Keratinocyte (primary cell): ENCODE measurements at regions not wholly inside any gene's neighbourhood (a gene's known extent, or its start where the extent isn't known, plus 50 kb on each side); places are given as distances from the start of the nearest gene placed in this dataset.

Experiments
- DNase-seq: peaks from one replicate; pipeline ENCODE4 v3.0.0-alpha.2; 2011; ENCODE audit warnings: low read depth, missing footprints, low spot score
- FAIRE-seq: peaks from 2 replicates; lab custom pipeline; 2011; peaks lifted over from hg19 to GRCh38; lab: Jason Lieb, UNC
- H2AFZ ChIP-seq: 2 replicates; pipeline ENCODE4 v1.6.0; 2012; ENCODE audit warnings: low read length, control low read depth, inconsistent platforms; ENCODE audit not compliant: control insufficient read depth
- H3K27ac ChIP-seq: 2 replicates; pipeline ENCODE4 v1.5.1; 2011; ENCODE audit warnings: low read length; ENCODE audit not compliant: control insufficient read depth, insufficient read depth
- H3K27me3 ChIP-seq: 3 replicates; pipeline ENCODE4 v1.6.0; 2011; ENCODE audit warnings: low read length; ENCODE audit not compliant: control insufficient read depth, insufficient read depth; ENCODE audit errors: extremely low read depth
- H3K36me3 ChIP-seq, 2 experiments: 2 replicates in 1 of 2; 3 replicates in 1 of 2; pipeline ENCODE4 v1.5.1; 2011; ENCODE audit warnings: low read length in 2 of 2, mild to moderate bottlenecking in 1 of 2; ENCODE audit not compliant: control insufficient read depth in 2 of 2, insufficient read depth in 2 of 2; ENCODE audit errors: extremely low read depth in 1 of 2
- H3K4me1 ChIP-seq: 3 replicates; pipeline ENCODE4 v1.5.1; 2011; ENCODE audit warnings: low read length; ENCODE audit not compliant: control insufficient read depth, insufficient read depth; ENCODE audit errors: extremely low read depth
- H3K4me2 ChIP-seq: 3 replicates; pipeline ENCODE4 v1.6.0; 2011; ENCODE audit warnings: low read depth, low read length; ENCODE audit not compliant: control insufficient read depth, insufficient read depth; ENCODE audit errors: extremely low read depth
- H3K4me3 ChIP-seq, 3 experiments: fragments of 200-600 bp in 1 of 3; sonication (generic) in 1 of 3; 2 replicates in 2 of 3; 3 replicates in 1 of 3; pipeline ENCODE4 v1.5.1; 2011 to 2016; ENCODE audit warnings: low read length in 3 of 3, mild to moderate bottlenecking in 3 of 3, control low read depth in 2 of 3, inconsistent platforms in 1 of 3, low read depth in 1 of 3, mixed read lengths in 1 of 3, mixed run types in 1 of 3, moderate library complexity in 1 of 3; ENCODE audit not compliant: control insufficient read depth in 2 of 3, insufficient read depth in 2 of 3; ENCODE audit errors: extremely low read depth in 1 of 3
- H3K79me2 ChIP-seq: 2 replicates; pipeline ENCODE4 v1.6.0; 2012; ENCODE audit warnings: low read length; ENCODE audit not compliant: control insufficient read depth, insufficient read depth
- H3K9ac ChIP-seq: 3 replicates; pipeline ENCODE4 v1.6.0; 2011; ENCODE audit warnings: low read length; ENCODE audit not compliant: control insufficient read depth, insufficient read depth; ENCODE audit errors: extremely low read depth
- H3K9me1 ChIP-seq: 3 replicates; pipeline ENCODE4 v1.6.0; 2011; ENCODE audit warnings: low read length; ENCODE audit not compliant: control insufficient read depth, insufficient read depth; ENCODE audit errors: extremely low read depth
- H3K9me3 ChIP-seq: 2 replicates; pipeline ENCODE4 v1.5.1; 2012; ENCODE audit warnings: low read depth, low read length; ENCODE audit not compliant: control insufficient read depth
- H4K20me1 ChIP-seq: 3 replicates; pipeline ENCODE4 v1.6.0; 2011; ENCODE audit warnings: low read length; ENCODE audit not compliant: control insufficient read depth, insufficient read depth; ENCODE audit errors: extremely low read depth
- CTCF ChIP-seq, 3 experiments: IDR thresholded peaks in 1 of 3; conservative IDR thresholded peaks in 1 of 3; optimal IDR thresholded peaks in 1 of 3; 2 replicates in 2 of 3; 3 replicates in 1 of 3; pipeline versions ENCODE3 to v1.5.1; 2011; ENCODE audit warnings: low read length in 3 of 3, mild to moderate bottlenecking in 3 of 3, moderate library complexity in 2 of 3, control low read depth in 1 of 3, inconsistent platforms in 1 of 3; ENCODE audit not compliant: insufficient read depth in 2 of 3; ENCODE audit errors: extremely low read depth in 1 of 3
- EZH2 ChIP-seq: IDR thresholded peaks from one replicate; pipeline ENCODE4 v1.6.1; 2012; ENCODE audit warnings: inconsistent platforms, mild to moderate bottlenecking, low read length, moderate library complexity
- dilution Hi-C: fragments of 300-500 bp; cut with MboI; formaldehyde crosslinking; loops from one replicate; pipeline ENCODE4 v1.7.0; 2020; ENCODE audit warnings: low sequenced_read_pairs; ENCODE audit not compliant: extremely low pct_ligation_motif_present

GRCh38 chr20:21608777-21609176 is 94.9 kb upstream of the NKX2-2 start:
- H3K27me3 ChIP-seq: no peaks in the 10 kb centered on the region
- H3K9ac ChIP-seq: no peak overlapping the region
- H4K20me1 ChIP-seq: no peaks in the 10 kb centered on the region
- no peaks in the 10 kb centered on the region for H3K36me3 ChIP-seq
- dilution Hi-C loops: no loop called here
- no peak overlapping the region for H3K4me3 ChIP-seq
- no peak overlapping the region for H3K4me2 ChIP-seq
- no peaks in the 10 kb centered on the region for H3K9me3 ChIP-seq
- H2AFZ ChIP-seq: no peak overlapping the region
- TF ChIP-seq EZH2 (no peak), CTCF (optimal IDR thresholded peaks at IDR 0.05 in 1 of 3, IDR thresholded peaks at IDR 0.05 in 1 of 3, conservative IDR thresholded peaks at IDR 0.05 in 1 of 3; ENCODE audit: extremely low read depth in 1 of 3, insufficient read depth in 2 of 3, low read length in 3 of 3) (no peak)
- FAIRE-seq (no peak), DNase-seq (no peak)
- no peaks in the 10 kb centered on the region for H3K9me1 ChIP-seq
- no peak overlapping the region for H3K27ac ChIP-seq
- H3K79me2 ChIP-seq: no peaks in the 10 kb centered on the region
- H3K4me1 ChIP-seq: no peaks in the 10 kb centered on the region

GRCh38 chr20:21607971-21608725 is 94.3 kb upstream of the NKX2-2 start:
- no peak overlapping the region for H2AFZ ChIP-seq
- H3K4me2 ChIP-seq: no peak overlapping the region

More at GRCh38 chr20:21607971-21608725, 94.3 kb upstream of the NKX2-2 start:
- Histone ChIP-seq H3K9me1 (no peaks in the 10 kb centered on the region), H3K27ac (no peak overlapping the region), H3K4me1 (no peaks in the 10 kb centered on the region), H3K79me2 (no peaks in the 10 kb centered on the region), H3K36me3 (no peaks in the 10 kb centered on the region), H3K4me3 (no peak overlapping the region), H3K9me3 (no peaks in the 10 kb centered on the region), H3K9ac (no peak overlapping the region), H3K27me3 (no peaks in the 10 kb centered on the region), H4K20me1 (no peaks in the 10 kb centered on the region)
- dilution Hi-C loops: no loop called here
- TF ChIP-seq EZH2 (no peak), CTCF (optimal IDR thresholded peaks at IDR 0.05 in 1 of 3, IDR thresholded peaks at IDR 0.05 in 1 of 3, conservative IDR thresholded peaks at IDR 0.05 in 1 of 3; ENCODE audit: extremely low read depth in 1 of 3, insufficient read depth in 2 of 3, low read length in 3 of 3) (no peak)
- FAIRE-seq: no peak
- no peak for DNase-seq
